Memory B cell (primary cell): ENCODE measurements at regions not wholly inside any gene's neighbourhood (a gene's known extent, or its start where the extent isn't known, plus 50 kb on each side); places are given as distances from the start of the nearest gene placed in this dataset.
"Not testable (repeated sequence)": the region's sequence is repeated elsewhere in the genome, so short reads cannot be mapped to it uniquely, and the experiment has no call there.

Experiments
- ATAC-seq: fragments of 150-1000 bp; cut with Tn5 transposase; 2 replicates; pipeline ENCODE4 v1.10.0; 2021; ENCODE audit warnings: low read depth, mild to moderate bottlenecking, moderate library complexity
- DNase-seq, 2 donors: peaks; one replicate each; pipeline ENCODE4 v3.0.0; 2022; ENCODE audit warnings: low spot score in 2 of 2
- H3K27ac Mint-ChIP-seq: one replicate; pipeline ENCODE4 v1.8.0; 2022; ENCODE audit warnings: mild to moderate bottlenecking, moderate library complexity, mixed read lengths
- H3K27me3 Mint-ChIP-seq: one replicate; pipeline ENCODE4 v1.8.0; 2022; ENCODE audit warnings: mixed read lengths
- H3K36me3 Mint-ChIP-seq: one replicate; pipeline ENCODE4 v1.8.0; 2022; ENCODE audit warnings: mild to moderate bottlenecking, mixed read lengths
- H3K4me1 Mint-ChIP-seq: one replicate; pipeline ENCODE4 v1.8.0; 2022; ENCODE audit warnings: mixed read lengths
- H3K4me3 Mint-ChIP-seq: one replicate; pipeline ENCODE4 v1.8.0; 2022; ENCODE audit warnings: mild to moderate bottlenecking, moderate library complexity, mixed read lengths
- H3K9me3 Mint-ChIP-seq: one replicate; pipeline ENCODE4 v1.8.0; 2022; ENCODE audit warnings: mixed read lengths

GRCh38 chr6:164097551-164098398 is 683.3 kb downstream of the QKI start:
- Mint-ChIP-seq H3K4me3 (no peak overlapping the region), H3K27ac (no peak overlapping the region), H3K9me3 (peaks cover 2% of the 10 kb centered on the region), H3K27me3 (peaks cover 6% of the 10 kb centered on the region), H3K36me3 (no peaks in the 10 kb centered on the region), H3K4me1 (no peaks in the 10 kb centered on the region)
- DNase-seq (no peak), ATAC-seq (no peak)

DNA sequence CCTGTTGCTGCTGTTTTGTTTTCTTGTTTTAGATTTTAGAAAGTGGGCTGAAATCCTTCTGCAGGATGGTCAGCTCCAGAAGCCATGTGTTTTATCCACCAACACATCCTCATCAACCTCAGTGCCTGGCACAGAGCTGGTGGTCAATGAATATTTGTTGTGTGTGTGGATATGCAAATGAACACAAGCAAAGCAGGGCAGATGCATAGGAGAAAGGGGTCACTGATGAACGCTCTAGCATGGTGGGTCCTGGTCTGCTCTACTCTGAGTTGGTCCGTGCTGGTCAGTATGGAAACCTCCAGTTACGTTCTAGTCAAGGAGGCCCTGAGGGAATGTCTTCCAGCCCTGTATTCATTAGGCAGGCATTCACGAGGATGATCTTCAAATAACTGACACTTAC is 682.5 kb downstream of the QKI start:
- no peak overlapping the region for H3K4me3 Mint-ChIP-seq
- peaks cover 7% of the 10 kb centered on the region for H3K27me3 Mint-ChIP-seq
- H3K27ac Mint-ChIP-seq: no peak overlapping the region
- H3K9me3 Mint-ChIP-seq: peaks cover 2% of the 10 kb centered on the region
- ATAC-seq (no peak), DNase-seq (no peak)
- no peaks in the 10 kb centered on the region for H3K36me3 Mint-ChIP-seq
- H3K4me1 Mint-ChIP-seq: no peaks in the 10 kb centered on the region

GRCh38 chr6:164095056-164095455 is 680.5 kb downstream of the QKI start:
- Mint-ChIP-seq H3K4me3 (no peak overlapping the region), H3K27me3 (peaks cover 2% of the 10 kb centered on the region), H3K9me3 (no peaks in the 10 kb centered on the region), H3K4me1 (no peaks in the 10 kb centered on the region), H3K36me3 (no peaks in the 10 kb centered on the region), H3K27ac (no peak overlapping the region)
- DNase-seq (no peak), ATAC-seq (no peak)

DNA sequence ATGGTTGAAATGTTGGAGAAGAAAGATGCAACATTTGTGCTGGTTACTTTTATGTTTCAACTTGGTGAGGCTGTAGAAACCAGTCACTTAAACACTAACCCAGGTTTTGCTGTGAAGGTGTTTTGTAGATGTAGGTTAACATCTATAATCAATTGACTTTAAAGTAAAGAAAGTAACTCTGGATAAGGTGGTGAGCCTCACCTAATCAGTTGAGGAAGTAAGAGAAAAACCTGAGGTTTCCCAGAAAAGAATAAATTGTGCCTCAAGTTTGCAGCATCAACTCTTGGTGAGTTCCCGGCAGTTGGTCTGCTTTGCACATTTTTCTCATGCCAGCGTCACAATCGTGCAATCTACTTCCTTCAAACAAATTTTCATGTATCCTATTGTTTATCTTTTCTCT is 673.4 kb downstream of the QKI start:
- ATAC-seq: no peak
- no peaks in the 10 kb centered on the region for H3K36me3 Mint-ChIP-seq
- H3K4me3 Mint-ChIP-seq: no peak overlapping the region
- no peak overlapping the region for H3K27ac Mint-ChIP-seq
- H3K9me3 Mint-ChIP-seq: peaks cover 1% of the 10 kb centered on the region
- H3K4me1 Mint-ChIP-seq: no peaks in the 10 kb centered on the region
- peaks cover 2% of the 10 kb centered on the region for H3K27me3 Mint-ChIP-seq
- DNase-seq: no peak

- H3K4me1 Mint-ChIP-seq: no peaks in the 10 kb centered on the region
- no peak for ATAC-seq
- H3K36me3 Mint-ChIP-seq: no peaks in the 10 kb centered on the region
- no peak overlapping the region for H3K4me3 Mint-ChIP-seq
- DNase-seq: no peak
- H3K9me3 Mint-ChIP-seq: peaks cover 1% of the 10 kb centered on the region
- H3K27ac Mint-ChIP-seq: no peak overlapping the region
- peaks cover under 1% of the 10 kb centered on the region for H3K27me3 Mint-ChIP-seq
These were observed 672.7 kb downstream of the QKI start for GRCh38 chr6:164087211-164087610.

- Mint-ChIP-seq H3K36me3 (no peaks in the 10 kb centered on the region), H3K27ac (no peak overlapping the region)
- ATAC-seq: no peak
These were observed 671.8 kb downstream of the QKI start for GRCh38 chr6:164086076-164086887.

GRCh38 chr6:164085091-164086075 is 670.9 kb downstream of the QKI start:
- no peaks in the 10 kb centered on the region for H3K4me1 Mint-ChIP-seq
- ATAC-seq (no peak), DNase-seq (no peak)
- no peak overlapping the region for H3K27ac Mint-ChIP-seq
- H3K4me3 Mint-ChIP-seq: no peak overlapping the region
- H3K27me3 Mint-ChIP-seq: peaks cover 6% of the 10 kb centered on the region
- peaks cover 1% of the 10 kb centered on the region for H3K9me3 Mint-ChIP-seq
- no peaks in the 10 kb centered on the region for H3K36me3 Mint-ChIP-seq

More at GRCh38 chr6:164086076-164086887, 671.8 kb downstream of the QKI start:
- Mint-ChIP-seq H3K4me1 (no peaks in the 10 kb centered on the region), H3K4me3 (no peak overlapping the region), H3K9me3 (peaks cover 1% of the 10 kb centered on the region), H3K27me3 (peaks cover 3% of the 10 kb centered on the region)
- no peak for DNase-seq

DNA sequence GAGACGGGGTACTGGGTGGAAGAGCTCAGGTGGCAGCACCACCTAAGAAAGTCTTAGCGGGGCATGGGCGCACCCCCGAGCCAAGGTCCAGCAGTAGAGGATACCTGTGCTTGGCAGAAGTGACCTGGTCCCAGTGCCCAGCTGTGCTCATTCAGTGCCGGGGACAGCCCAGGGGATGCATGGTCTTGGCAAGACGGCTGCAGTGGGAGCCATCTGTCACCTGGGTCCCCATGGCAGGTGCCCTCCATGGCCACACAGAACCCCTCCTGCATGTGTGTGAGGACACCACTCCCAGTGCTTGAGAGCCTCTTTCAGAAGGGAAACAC is 664.7 kb downstream of the QKI start:
- H3K27me3 Mint-ChIP-seq: peaks cover 9% of the 10 kb centered on the region
- DNase-seq: no peak
- H3K27ac Mint-ChIP-seq: no peak overlapping the region

GRCh38 chr6:164078532-164079274 is 664.2 kb downstream of the QKI start:
- Mint-ChIP-seq H3K36me3 (no peaks in the 10 kb centered on the region), H3K4me3 (no peak overlapping the region), H3K9me3 (peaks cover 3% of the 10 kb centered on the region)

More for the DNA sequence above, 664.7 kb downstream of the QKI start:
- no peaks in the 10 kb centered on the region for H3K36me3 Mint-ChIP-seq
- no peak overlapping the region for H3K4me3 Mint-ChIP-seq
- H3K4me1 Mint-ChIP-seq: no peaks in the 10 kb centered on the region
- H3K9me3 Mint-ChIP-seq: peaks cover 3% of the 10 kb centered on the region
- no peak for ATAC-seq

DNA sequence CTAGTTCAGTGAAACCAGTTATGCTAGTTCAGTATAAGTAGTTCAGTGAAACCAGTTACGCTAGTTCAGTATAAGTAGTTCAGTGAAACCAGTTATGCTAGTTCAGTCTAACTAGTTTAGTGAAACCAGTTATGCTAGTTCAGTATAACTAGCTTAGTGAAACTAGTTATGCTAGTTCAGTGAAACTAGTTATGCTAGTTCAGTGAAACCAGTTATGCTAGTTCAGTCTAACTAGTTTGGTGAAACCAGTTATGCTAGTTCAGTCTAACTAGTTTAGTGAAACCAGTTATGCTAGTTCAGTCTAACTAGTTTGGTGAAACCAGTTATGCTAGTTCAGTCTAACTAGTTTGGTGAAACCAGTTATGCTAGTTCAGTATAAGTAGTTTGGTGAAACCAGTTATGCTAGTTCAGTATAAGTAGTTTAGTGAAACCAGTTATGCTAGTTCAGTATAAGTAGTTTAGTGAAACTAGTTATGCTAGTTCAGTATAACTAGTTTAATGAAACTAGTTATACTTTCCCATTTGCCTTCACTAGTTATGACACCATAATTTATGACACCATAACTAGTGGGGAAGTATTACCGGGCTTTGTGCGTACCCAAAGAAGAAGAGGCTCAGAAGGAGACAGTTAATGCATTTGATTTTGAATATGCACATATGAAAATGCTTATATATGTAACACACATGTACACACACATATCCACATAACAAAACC is 662.5 kb downstream of the QKI start:
- H3K36me3 Mint-ChIP-seq, H3K4me3 Mint-ChIP-seq, H3K4me1 Mint-ChIP-seq, H3K27ac Mint-ChIP-seq, ATAC-seq, DNase-seq, H3K27me3 Mint-ChIP-seq, H3K9me3 Mint-ChIP-seq: not testable (repeated sequence)

More at GRCh38 chr6:164078532-164079274, 664.2 kb downstream of the QKI start:
- ATAC-seq (no peak), DNase-seq (no peak)
- Mint-ChIP-seq H3K27ac (no peak overlapping the region), H3K27me3 (peaks cover 9% of the 10 kb centered on the region), H3K4me1 (no peaks in the 10 kb centered on the region)

- H3K27me3 Mint-ChIP-seq: peaks cover 4% of the 10 kb centered on the region
- no peak overlapping the region for H3K27ac Mint-ChIP-seq
- H3K4me3 Mint-ChIP-seq: no peak overlapping the region
- H3K9me3 Mint-ChIP-seq: peaks cover 6% of the 10 kb centered on the region
- DNase-seq (no peak), ATAC-seq (no peak)
- H3K4me1 Mint-ChIP-seq: no peaks in the 10 kb centered on the region
- no peaks in the 10 kb centered on the region for H3K36me3 Mint-ChIP-seq
These were observed 661.6 kb downstream of the QKI start for GRCh38 chr6:164075981-164076615.

DNA sequence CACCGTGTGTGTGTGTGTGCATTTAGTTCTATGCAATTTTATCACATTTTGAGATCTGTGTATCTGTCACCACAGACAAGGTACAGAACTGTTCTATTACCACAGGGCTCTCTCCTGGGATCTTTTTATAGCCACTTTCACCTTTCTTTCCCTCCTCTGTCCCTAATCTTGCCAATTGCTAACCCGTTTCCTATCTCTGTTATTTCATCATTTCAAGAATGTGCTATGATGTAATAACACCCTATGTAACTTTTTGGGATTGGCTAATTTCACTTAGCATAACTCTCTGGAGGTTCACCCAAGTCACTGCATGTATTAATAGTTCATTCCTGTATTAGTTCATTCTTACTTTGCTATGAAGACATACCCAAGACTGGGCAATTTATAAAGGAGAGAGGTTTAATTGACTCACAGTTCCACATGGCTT is 657.7 kb downstream of the QKI start:
- no peak for ATAC-seq
- DNase-seq: no peak
- Mint-ChIP-seq H3K9me3 (peaks cover 6% of the 10 kb centered on the region), H3K27ac (no peak overlapping the region), H3K4me3 (no peak overlapping the region), H3K4me1 (no peaks in the 10 kb centered on the region), H3K27me3 (no peaks in the 10 kb centered on the region), H3K36me3 (no peaks in the 10 kb centered on the region)
